ENCODE measurements at regions not wholly inside any gene's neighbourhood (a gene's known extent, or its start where the extent isn't known, plus 50 kb on each side); places are given as distances from the start of the nearest gene placed in this dataset.
"Not testable (repeated sequence)": the region's sequence is repeated elsewhere in the genome, so short reads cannot be mapped to it uniquely, and the experiment has no call there.

- DNase-seq = peak; percentile 62
Measured at GRCh38 chr11:3583476-3583875, 58.3 kb downstream of the ART5 start.

DNA sequence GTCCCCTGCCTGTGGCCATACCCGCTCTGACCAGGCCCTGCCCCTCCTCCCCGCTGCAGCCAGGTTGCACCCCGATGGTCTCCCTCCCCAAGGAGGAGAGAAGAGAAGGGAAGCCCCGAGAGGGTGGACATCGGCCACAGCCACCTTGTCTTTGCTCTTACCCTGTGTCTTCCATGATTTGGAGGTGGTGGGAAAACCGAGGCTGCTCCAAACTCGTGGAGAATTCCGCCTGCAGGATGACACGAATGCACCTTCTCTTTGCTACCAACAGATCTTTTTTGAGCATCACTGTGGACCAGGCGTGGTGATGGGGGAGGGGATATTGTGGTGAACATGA, 60.4 kb downstream of the ART5 start:
- not testable (repeated sequence) for DNase-seq

DNA sequence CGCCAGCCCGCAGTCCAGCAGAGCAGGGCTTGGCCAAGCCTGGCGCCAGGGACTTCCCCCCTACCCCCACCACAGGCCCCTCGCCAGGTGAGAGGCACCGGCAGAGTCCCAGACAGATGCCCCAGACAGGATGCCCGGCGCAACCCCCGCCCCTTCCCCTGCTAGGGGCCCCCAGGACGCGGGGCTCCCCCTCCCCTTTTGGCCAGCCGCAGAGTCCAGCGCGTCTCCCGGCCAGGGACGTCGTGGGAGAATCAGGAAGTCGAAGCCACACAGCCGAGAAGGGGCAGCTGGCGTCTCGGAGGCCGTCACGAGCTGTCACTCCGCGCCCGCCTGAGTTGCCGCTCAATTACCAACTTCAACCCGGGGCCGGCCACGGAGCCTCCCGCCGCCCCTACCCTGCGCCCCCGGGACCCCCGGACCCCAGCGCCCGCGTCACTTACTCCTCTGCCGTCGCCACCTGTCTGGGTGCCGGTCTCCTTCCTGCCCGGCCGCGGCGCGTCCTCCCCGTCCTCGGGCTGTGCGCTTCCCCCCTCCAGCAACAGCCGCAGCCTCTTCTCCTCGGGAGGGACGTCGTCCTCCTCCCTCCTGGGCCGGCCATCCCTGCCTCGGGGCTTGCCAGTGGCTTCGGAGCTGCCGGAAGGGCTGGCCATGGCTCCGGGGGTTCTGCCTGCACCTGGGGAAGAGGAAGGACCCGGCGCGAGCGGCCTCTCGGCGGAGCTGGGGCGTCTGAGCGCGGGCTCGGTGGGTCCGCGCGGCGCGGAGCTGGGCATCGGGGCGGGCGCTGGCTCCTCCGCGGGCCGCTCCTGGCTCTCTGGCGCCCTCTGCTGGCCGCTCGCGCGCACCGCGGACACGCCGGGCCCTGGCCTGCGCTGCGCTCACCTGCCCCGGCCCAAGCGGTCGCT, 61.1 kb downstream of the ART5 start:
- not testable (repeated sequence) for DNase-seq

DNA sequence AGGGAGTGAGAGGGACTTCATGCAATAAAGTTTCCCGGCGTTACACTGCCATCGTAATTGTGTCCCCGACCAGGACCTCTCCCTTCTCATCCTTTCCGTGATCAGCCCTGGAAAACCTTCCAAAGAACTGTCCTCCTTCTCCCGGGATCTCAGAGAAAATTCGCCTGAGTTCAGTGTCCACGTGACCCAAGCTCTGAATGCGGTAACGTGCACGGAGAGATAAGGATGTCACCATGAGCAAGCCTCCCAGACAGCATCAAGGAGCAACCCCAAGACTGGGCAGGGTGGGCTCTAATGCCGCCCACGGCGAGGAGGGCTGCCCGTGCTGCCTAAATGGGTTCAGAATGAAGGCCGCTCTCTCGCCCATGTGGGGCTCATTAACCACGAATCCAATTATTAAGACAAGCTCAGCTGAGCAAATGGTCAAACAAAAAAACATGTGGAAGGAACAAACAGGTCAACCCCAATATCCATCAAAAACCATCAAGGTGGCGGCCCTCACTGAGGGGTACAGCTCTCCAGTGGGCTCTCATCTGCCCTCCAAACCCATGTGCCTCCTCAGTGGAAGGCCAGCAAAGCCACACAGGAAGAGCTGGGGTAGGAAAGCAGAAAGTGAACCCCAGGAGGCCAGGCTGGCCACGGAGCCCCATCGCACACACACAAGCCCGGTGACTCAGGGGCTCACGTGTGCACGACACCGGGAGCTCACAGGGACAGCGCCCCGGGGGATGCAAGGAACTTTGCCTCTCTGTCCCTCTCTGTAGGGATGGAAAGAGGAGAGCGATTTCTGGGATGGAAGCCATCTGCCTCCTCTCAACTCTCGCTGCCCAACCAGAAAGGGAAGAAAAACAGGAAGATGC, 62.0 kb downstream of the ART5 start:
- DNase-seq = not testable (repeated sequence)

DNA sequence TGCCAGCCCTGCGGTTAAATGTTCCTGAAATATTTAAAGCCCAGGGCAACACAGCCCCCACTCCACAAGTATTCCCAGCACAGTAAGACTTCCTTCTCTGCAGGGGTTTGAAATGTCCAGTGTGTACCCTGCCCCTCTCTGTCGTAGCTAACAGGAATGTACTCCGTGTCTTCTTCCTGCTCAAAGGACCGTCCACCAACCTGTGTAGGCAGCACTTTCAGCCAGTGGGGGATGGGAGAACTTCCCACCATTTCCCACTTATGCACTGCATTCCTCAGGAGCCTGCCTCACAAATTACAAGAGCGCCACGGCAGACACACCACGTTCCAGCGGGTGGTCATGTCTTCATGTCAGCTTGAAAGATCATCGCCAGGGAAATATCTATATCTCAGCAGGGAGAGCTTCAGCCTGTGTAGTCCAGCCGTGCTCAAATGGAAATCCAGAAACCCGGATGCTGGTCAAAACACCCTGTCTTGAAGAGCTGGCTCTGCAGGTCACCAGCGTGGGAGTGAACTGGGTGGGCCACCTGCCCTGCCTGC, 65.7 kb downstream of the ART5 start:
- DNase-seq = not testable (repeated sequence)

- DNase-seq = not testable (repeated sequence)
Measured at GRCh38 chr11:3572976-3573647, 68.7 kb downstream of the ART5 start.

GRCh38 chr11:3571752-3572151, 70.0 kb downstream of the ART5 start:
- not testable (repeated sequence) for DNase-seq

GRCh38 chr11:3565838-3566237, 76.0 kb downstream of the ART5 start:
- DNase-seq = not testable (repeated sequence)

DNA sequence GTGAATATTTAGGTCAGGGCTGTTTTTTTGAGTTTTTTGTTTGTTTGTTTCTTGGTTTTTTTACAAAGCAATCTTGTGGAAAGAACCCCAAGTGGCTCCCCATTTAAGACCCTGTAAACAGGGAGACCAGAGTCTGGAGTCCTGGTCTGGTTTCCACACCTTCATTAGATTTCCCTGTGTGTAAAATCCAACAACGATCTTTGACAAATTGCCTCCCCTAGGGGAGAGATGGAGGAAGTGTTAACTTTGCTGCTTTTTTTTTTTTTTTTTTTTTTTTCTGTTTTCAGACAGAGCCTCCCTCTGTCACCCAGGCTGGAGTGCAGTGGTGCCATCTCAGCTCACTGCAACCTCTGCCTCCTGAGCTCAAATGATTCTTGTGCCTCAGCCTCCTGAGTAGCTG, 77.4 kb downstream of the ART5 start:
- DNase-seq = not testable (repeated sequence)

DNA sequence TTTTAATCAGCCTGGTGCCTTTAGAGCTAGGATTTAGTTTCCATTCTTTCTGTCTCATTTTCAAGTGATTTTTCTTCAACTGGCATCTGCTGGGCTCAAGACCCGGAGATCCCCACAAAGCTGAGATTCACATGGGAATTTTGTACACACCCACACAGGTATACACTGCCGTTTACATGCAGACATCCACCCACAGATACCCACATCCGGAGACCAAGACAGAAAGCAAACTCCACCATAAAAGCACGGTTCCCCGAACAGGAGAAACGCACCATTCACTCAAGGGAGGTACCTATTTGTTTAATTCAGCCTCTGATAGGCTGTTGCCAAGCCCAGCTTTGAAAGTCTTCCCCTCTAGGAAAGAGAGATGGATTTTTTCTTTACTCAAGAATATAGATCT, 87.2 kb downstream of the ART5 start:
- DNase-seq = not testable (repeated sequence)

DNA sequence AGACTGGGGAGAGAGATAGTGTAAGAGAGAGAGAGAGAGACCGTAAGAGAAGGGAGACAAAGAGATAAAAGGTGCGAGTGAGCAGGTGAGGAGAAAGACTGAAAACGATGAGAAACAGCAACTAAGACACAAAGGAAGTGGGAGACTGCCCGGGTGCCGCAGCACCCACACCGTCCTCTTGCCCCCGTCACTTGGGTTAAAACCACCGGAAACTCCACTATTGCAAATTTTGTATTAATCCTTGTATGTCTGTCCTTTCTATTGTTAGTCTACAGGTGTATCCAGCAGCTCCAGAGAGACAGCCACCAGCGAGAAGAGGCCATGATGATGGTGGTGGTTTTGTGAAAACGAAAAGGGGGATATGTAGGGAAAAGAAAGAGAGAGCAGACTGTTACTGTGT, 96.8 kb downstream of the ART5 start:
- DNase-seq = not testable (repeated sequence)

DNA sequence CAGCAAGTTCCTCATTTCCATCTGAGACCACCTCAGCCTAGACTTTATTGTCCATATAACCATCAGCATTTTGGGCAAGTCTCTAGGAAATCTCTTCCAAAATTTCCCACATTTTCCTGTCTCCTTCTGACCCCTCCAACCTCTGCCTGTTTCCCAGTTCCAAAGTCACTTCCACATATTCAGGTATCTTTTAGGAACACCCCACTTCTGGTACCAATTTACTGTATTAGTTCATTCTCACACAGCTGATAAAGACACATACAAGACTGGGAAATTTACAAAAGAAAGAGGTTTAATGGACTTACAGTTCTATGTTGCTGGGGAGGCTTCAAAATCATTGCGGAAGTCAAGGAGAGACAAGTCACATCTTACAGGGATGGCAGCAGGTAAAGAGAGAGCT, 103.6 kb downstream of the ART5 start:
- DNase-seq = not testable (repeated sequence)

DNA sequence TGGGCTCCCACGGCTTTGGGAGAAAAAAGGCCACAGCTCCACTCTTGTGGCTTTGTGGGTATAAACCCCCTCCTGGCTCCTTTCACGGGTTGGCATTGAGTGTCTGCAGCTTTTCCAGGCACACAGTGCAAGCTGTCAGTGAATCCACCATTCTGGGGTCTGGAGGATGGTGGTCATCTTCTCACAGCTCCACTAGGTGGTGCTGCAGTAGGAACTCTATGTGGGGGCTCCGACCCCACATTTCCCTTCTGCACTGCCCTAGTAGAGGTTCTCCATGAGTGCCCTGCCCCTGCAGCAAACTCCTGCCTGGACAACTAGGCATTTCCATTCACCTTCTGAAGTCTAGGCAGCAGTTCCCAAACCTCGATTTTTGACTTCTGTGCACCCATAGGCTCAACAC, 104.5 kb downstream of the ART5 start:
- DNase-seq = not testable (repeated sequence)

DNA sequence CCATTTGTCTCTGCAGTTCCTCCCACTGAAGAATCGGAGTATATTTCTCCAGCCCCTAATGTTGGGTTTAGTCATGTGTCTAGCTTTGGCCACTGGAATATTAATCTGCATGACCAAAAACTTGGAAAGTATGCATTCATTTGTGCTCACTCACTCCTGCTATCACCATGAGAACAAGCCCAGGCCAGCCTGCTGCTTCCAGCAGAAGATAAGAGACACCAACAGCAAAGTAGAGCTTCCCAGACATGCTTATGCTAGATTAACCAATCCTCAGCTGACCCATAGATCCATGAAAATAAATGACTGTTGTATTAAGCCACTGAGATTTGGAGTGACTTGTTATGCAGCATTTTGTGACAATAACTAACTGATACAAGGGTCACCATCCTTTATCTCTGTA, 108.8 kb downstream of the ART5 start:
- DNase-seq = not testable (repeated sequence)

DNA sequence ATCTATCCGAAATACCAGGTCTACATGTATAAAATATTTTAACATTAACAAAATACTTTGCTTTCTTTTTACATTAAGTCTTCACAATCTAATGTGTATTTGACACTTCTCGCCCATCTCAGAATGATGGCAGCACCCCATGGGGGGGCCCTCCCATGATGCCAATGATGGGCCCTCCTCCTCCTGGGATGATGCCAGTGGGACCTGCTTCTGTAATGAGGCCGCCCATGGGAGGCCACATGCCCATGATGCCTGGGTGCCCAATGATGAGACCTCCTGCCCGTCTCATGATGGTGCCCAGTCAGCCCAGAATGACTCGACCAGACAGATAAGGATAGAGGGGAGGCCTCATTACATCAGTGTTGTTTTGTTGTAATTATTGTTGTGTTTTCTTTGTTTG, 110.5 kb downstream of the ART5 start:
- not testable (repeated sequence) for DNase-seq

GRCh38 chr11:3523567-3523966, 118.2 kb downstream of the ART5 start:
- DNase-seq = not testable (repeated sequence)

DNA sequence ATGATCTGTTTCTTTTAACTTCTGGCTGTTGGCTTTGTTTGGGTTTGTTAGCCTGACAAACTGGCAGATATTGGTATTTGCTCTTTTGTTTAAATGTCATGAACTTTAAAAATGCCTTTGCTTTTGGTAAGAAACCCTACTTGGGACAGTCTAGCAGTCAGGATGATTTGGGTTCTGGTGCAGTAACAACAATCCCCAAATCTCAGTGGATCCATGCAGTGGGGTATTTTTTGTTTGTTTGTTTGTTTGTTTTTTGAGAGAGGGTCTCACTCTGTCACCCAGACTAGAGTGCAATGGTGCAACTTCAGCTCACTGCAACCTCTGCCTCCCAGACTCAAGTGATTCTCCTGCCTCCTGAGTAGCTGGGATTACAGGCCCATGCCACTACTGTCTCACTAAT, 120.9 kb downstream of the ART5 start:
- DNase-seq = not testable (repeated sequence)

DNA sequence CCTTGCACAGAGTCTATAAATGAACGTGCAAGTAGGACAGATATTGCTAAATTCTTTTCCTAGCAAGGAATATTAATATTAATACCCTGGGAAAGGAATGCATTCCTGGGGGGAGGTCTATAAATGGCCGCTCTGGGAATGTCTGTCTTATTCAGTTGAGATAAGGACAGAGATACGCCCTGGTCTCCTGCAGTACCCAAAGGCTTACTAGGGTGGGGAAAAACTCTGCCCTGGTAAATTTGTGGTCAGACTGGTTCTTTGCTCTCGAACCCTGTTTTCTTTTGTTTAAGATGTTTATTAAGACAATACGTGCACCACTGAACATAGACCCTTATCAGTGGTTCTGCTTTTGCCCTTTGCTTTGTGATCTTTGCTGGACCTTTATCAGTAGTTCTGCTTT, 122.0 kb downstream of the ART5 start:
- DNase-seq = not testable (repeated sequence)

DNA sequence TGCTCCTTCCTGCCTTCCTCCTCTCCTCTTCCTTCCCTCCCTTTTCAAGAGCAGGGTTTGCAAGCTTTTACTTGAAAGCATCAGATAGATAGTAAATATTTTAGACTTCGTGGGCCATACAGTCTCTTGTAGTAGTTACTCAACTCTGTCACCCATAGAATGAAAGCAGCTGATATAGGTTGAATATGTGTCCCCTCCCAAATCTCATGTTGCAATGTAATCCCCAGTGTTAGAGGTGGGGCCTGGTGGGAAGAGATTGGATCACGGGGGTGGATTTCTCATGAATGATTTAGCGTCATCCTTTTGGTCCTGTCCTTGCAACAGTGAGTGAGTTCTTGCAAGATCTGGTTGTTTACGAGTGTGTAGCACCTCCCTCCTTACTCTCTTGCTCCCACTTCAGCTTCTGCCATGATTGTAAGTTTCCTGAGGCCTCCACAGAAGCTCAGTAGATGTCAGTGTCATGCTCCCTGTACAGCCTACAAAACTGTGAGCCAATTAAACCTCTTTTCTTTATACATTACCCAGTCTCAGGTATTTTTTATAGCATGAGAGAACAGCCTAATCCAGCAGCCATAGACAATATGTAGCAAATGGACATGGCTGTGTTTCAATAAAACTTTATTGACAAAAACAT, 124.7 kb downstream of the ART5 start:
- not testable (repeated sequence) for DNase-seq

- DNase-seq = not testable (repeated sequence)
Measured at GRCh38 chr11:3516345-3516933, 125.4 kb downstream of the ART5 start.

GRCh38 chr11:3514635-3515424, 127.0 kb downstream of the ART5 start:
- DNase-seq = not testable (repeated sequence)
